K562 (cell line): ENCODE measurements at regions not wholly inside any gene's neighbourhood (a gene's known extent, or its start where the extent isn't known, plus 50 kb on each side); places are given as distances from the start of the nearest gene placed in this dataset.

Experiments used
- CCAR2 ChIP-seq: fragments of 200-400 bp; formaldehyde crosslinking; IDR thresholded peaks from 2 replicates; pipeline ENCODE4 v1.6.1; 2017; ENCODE audit warnings: mild to moderate bottlenecking, low read depth, low read length
- EZH2 ChIP-seq: IDR thresholded peaks from 2 replicates; pipeline ENCODE4 v1.6.1; 2012; ENCODE audit warnings: low read depth, mild to moderate bottlenecking, inconsistent platforms, low read length, borderline replicate concordance
- FOSL1 ChIP-seq: fragments of 200-800 bp; sonication (Bioruptor generic); conservative IDR thresholded peaks from 2 replicates; pipeline ENCODE4 v1.6.1; 2016; ENCODE audit warnings: missing genetic modification characterization, missing compliant biosample characterization
- HDAC2 ChIP-seq: fragments of 450-650 bp; IDR thresholded peaks from 2 replicates; pipeline ENCODE4 v1.6.1; 2016; ENCODE audit warnings: mild to moderate bottlenecking
- PCBP2 ChIP-seq: fragments of 200-400 bp; formaldehyde crosslinking; IDR thresholded peaks from 2 replicates; pipeline ENCODE4 v1.6.1; 2018; ENCODE audit warnings: low read length, low read depth, mild to moderate bottlenecking, moderate library complexity; ENCODE audit not compliant: poor library complexity, severe bottlenecking
- RFX5 ChIP-seq: IDR thresholded peaks from 2 replicates; pipeline ENCODE4 v1.6.1; 2011; ENCODE audit warnings: low read depth, mild to moderate bottlenecking, improper control_type of control experiment, low read length
- RHOXF2B ChIP-seq: fragments of 250-450 bp; sonication (Bioruptor Pico); conservative IDR thresholded peaks from 2 replicates; pipeline ENCODE4 v1.5.1; 2021
- ZNF354B ChIP-seq: fragments of 250-450 bp; sonication (Bioruptor Pico); IDR thresholded peaks from 2 replicates; pipeline ENCODE4 v1.4.0; 2020
- TF ChIP-seq, protein P1 (sequence below), 3 experiments: IDR thresholded peaks in 2 of 3; conservative IDR thresholded peaks in 1 of 3; 2 replicates each; pipeline ENCODE4 v1.5.1; 2011 to 2012; ENCODE audit warnings: low read length in 3 of 3, mild to moderate bottlenecking in 3 of 3, control low read depth in 2 of 3, improper control_type of control experiment in 1 of 3, inconsistent platforms in 1 of 3, low read depth in 1 of 3, mixed read lengths in 1 of 3, moderate library complexity in 1 of 3; ENCODE audit not compliant: insufficient read depth in 2 of 3
- TF ChIP-seq, protein P2 (sequence below): sonication (generic); formaldehyde crosslinking; IDR thresholded peaks from 2 replicates; pipeline ENCODE4 v1.8.1; 2023; ENCODE audit warnings: mild to moderate bottlenecking, missing genetic modification reagents

DNA sequence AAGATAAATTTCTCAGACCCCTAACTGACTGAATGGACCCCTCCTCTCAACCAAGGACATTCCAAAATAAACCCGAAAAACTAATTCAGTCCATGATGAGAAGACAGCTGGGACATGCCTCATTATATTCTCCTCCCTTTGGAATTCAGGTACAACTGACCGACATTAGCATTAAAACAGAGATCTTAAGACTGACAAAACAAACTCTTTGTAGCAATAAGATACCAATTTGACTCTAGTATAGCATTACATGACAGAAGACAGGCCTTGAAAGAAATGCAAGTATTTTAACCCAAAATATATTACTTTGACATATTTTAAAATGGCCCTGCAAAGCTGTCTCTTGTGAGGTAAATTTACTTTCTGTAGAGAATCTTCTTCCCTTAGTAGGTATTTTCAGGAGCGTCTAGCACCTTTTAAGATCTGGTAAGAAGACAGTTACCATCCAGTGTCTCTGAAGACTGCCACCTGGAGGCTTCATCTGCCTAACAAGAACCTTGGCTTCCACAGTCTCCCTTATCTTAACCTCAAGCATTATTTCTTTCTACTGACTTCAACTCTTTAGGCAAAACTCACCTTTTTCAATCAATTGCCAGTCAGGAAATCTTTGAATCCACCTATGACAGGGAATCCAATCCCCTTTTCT lies 957.5 kb downstream of the SLC6A15 start:
- TF ChIP-seq RHOXF2B (CRISPR knock-in tag), result no peak
- no peak for TF ChIP-seq PCBP2
- TF ChIP-seq, protein P1, sequence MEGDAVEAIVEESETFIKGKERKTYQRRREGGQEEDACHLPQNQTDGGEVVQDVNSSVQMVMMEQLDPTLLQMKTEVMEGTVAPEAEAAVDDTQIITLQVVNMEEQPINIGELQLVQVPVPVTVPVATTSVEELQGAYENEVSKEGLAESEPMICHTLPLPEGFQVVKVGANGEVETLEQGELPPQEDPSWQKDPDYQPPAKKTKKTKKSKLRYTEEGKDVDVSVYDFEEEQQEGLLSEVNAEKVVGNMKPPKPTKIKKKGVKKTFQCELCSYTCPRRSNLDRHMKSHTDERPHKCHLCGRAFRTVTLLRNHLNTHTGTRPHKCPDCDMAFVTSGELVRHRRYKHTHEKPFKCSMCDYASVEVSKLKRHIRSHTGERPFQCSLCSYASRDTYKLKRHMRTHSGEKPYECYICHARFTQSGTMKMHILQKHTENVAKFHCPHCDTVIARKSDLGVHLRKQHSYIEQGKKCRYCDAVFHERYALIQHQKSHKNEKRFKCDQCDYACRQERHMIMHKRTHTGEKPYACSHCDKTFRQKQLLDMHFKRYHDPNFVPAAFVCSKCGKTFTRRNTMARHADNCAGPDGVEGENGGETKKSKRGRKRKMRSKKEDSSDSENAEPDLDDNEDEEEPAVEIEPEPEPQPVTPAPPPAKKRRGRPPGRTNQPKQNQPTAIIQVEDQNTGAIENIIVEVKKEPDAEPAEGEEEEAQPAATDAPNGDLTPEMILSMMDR (IDR thresholded peaks at IDR 0.05 in 2 of 3, conservative IDR thresholded peaks at IDR 0.05 in 1 of 3; ENCODE audit: insufficient read depth in 2 of 3, low read depth in 1 of 3, low read length in 3 of 3), result no peak
- TF ChIP-seq RFX5, result no peak
- TF ChIP-seq EZH2, result no peak
- TF ChIP-seq HDAC2, result no peak
- no peak for TF ChIP-seq CCAR2
- TF ChIP-seq FOSL1 (tag), result no peak
- TF ChIP-seq, protein P2, sequence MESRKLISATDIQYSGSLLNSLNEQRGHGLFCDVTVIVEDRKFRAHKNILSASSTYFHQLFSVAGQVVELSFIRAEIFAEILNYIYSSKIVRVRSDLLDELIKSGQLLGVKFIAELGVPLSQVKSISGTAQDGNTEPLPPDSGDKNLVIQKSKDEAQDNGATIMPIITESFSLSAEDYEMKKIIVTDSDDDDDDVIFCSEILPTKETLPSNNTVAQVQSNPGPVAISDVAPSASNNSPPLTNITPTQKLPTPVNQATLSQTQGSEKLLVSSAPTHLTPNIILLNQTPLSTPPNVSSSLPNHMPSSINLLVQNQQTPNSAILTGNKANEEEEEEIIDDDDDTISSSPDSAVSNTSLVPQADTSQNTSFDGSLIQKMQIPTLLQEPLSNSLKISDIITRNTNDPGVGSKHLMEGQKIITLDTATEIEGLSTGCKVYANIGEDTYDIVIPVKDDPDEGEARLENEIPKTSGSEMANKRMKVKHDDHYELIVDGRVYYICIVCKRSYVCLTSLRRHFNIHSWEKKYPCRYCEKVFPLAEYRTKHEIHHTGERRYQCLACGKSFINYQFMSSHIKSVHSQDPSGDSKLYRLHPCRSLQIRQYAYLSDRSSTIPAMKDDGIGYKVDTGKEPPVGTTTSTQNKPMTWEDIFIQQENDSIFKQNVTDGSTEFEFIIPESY (CRISPR knock-in tag), result no peak
- no peak for TF ChIP-seq ZNF354B
